ENCODE measurements at regions not wholly inside any gene's neighbourhood (a gene's known extent, or its start where the extent isn't known, plus 50 kb on each side); places are given as distances from the start of the nearest gene placed in this dataset.

- DNase-seq (ENCODE audit: extremely low spot score): no peak
- ChIA-PET POLR2A (no interaction called here), CTCF (interaction anchor here (1.1 kb wide), 1 partner anchor 22 kb away, joined by 3 read pairs; no protein-coding TSS in a partner anchor)
- TF ChIP-seq CTCF (IDR thresholded peaks at IDR 0.05; ENCODE audit: control extremely low read depth, extremely low read depth, low read depth, missing control alignments): no peak
Observed at GRCh38 chr4:186481998-186482790, 73.2 kb downstream of the MTNR1A start.

GRCh38 chr4:186475202-186475601 lies 80.2 kb downstream of the MTNR1A start:
- CTCF ChIA-PET: no interaction called here
- TF ChIP-seq CTCF (IDR thresholded peaks at IDR 0.05; ENCODE audit: control extremely low read depth, extremely low read depth, low read depth, missing control alignments): no peak
- no peak for DNase-seq (ENCODE audit: extremely low spot score)
- POLR2A ChIA-PET: no interaction called here

GRCh38 chr4:186473933-186474332 lies 81.4 kb downstream of the MTNR1A start:
- ChIA-PET CTCF (interaction anchor here (1.4 to 1.5 kb wide), 2 partner anchors 25 to 113 kb away, joined by 3 read pairs; no protein-coding TSS in a partner anchor), POLR2A (no interaction called here)
- DNase-seq (ENCODE audit: extremely low spot score): no peak
- no peak for TF ChIP-seq CTCF (IDR thresholded peaks at IDR 0.05; ENCODE audit: control extremely low read depth, extremely low read depth, low read depth, missing control alignments)

GRCh38 chr4:186472948-186473347 lies 82.4 kb downstream of the MTNR1A start:
- ChIA-PET CTCF (interaction anchor here (0.7 to 1.5 kb wide), 3 partner anchors 15 to 114 kb away, joined by 3 read pairs; no protein-coding TSS in a partner anchor), POLR2A (no interaction called here)
- no peak for DNase-seq (ENCODE audit: extremely low spot score)
- peak; percentile 24 for TF ChIP-seq CTCF (IDR thresholded peaks at IDR 0.05; ENCODE audit: control extremely low read depth, extremely low read depth, low read depth, missing control alignments)

- CTCF ChIA-PET: interaction anchor here (1.0 to 1.3 kb wide), 2 partner anchors 9 to 20 kb away, joined by 4 read pairs; no protein-coding TSS in a partner anchor
- no peak for TF ChIP-seq CTCF (IDR thresholded peaks at IDR 0.05; ENCODE audit: control extremely low read depth, extremely low read depth, low read depth, missing control alignments)
- no peak for DNase-seq (ENCODE audit: extremely low spot score)
Observed at GRCh38 chr4:186471441-186471840, 83.9 kb downstream of the MTNR1A start.

GRCh38 chr4:186458050-186458449 lies 97.3 kb downstream of the MTNR1A start:
- no peak for TF ChIP-seq CTCF (IDR thresholded peaks at IDR 0.05; ENCODE audit: control extremely low read depth, extremely low read depth, low read depth, missing control alignments)
- DNase-seq (ENCODE audit: extremely low spot score): no peak
- ChIA-PET CTCF (no interaction called here), POLR2A (no interaction called here)

More at GRCh38 chr4:186471441-186471840, 83.9 kb downstream of the MTNR1A start:
- POLR2A ChIA-PET: no interaction called here
